ENCODE measurements at regions not wholly inside any gene's neighbourhood (a gene's known extent, or its start where the extent isn't known, plus 50 kb on each side); places are given as distances from the start of the nearest gene placed in this dataset.

GRCh38 chr2:107393516-107393915 is 433.2 kb upstream of the RGPD4 start:
- no peak for DNase-seq

- no peak for DNase-seq
Observed at GRCh38 chr2:107398683-107399082, 428.0 kb upstream of the RGPD4 start.

GRCh38 chr2:107402330-107402729 is 424.4 kb upstream of the RGPD4 start:
- peak; percentile 21 to 45 for DNase-seq

GRCh38 chr2:107405261-107405660 is 421.4 kb upstream of the RGPD4 start:
- DNase-seq = no peak

GRCh38 chr2:107407017-107407416 is 419.7 kb upstream of the RGPD4 start:
- DNase-seq = no peak

- no peak for DNase-seq
Observed at GRCh38 chr2:107407974-107408373, 418.7 kb upstream of the RGPD4 start.

- DNase-seq = no peak
Observed at GRCh38 chr2:107411267-107411666, 415.4 kb upstream of the RGPD4 start.

GRCh38 chr2:107412209-107412904 is 414.3 kb upstream of the RGPD4 start:
- DNase-seq = no peak

- no peak for DNase-seq
Observed at GRCh38 chr2:107412981-107413380, 413.7 kb upstream of the RGPD4 start.

- no peak for DNase-seq
Observed at GRCh38 chr2:107414376-107414775, 412.3 kb upstream of the RGPD4 start.

GRCh38 chr2:107418708-107419107 is 408.0 kb upstream of the RGPD4 start:
- no peak for DNase-seq

- no peak for DNase-seq
Observed at GRCh38 chr2:107419191-107419590, 407.5 kb upstream of the RGPD4 start.

GRCh38 chr2:107428781-107429180 is 397.9 kb upstream of the RGPD4 start:
- DNase-seq = no peak

- DNase-seq = no peak
Observed at GRCh38 chr2:107430006-107430405, 396.7 kb upstream of the RGPD4 start.

- DNase-seq = no peak
Observed at GRCh38 chr2:107430596-107431266, 396.0 kb upstream of the RGPD4 start.

- no peak for DNase-seq
Observed at GRCh38 chr2:107436281-107436680, 390.4 kb upstream of the RGPD4 start.

GRCh38 chr2:107437265-107437664 is 389.4 kb upstream of the RGPD4 start:
- DNase-seq = no peak

GRCh38 chr2:107437807-107438206 is 388.9 kb upstream of the RGPD4 start:
- no peak for DNase-seq

GRCh38 chr2:107448160-107448559 is 378.5 kb upstream of the RGPD4 start:
- no peak for DNase-seq

- no peak for DNase-seq
Observed at GRCh38 chr2:107461301-107461700, 365.4 kb upstream of the RGPD4 start.

GRCh38 chr2:107462181-107462580 is 364.5 kb upstream of the RGPD4 start:
- DNase-seq = no peak

- no peak for DNase-seq
Observed at GRCh38 chr2:107466241-107466640, 360.5 kb upstream of the RGPD4 start.

GRCh38 chr2:107466984-107467773 is 359.5 kb upstream of the RGPD4 start:
- DNase-seq = no peak

GRCh38 chr2:107469437-107469995 is 357.2 kb upstream of the RGPD4 start:
- DNase-seq = no peak
